ENCODE measurements at regions not wholly inside any gene's neighbourhood (a gene's known extent, or its start where the extent isn't known, plus 50 kb on each side); places are given as distances from the start of the nearest gene placed in this dataset.

GRCh38 chr9:38277601-38278200 is 114.8 kb upstream of the ALDH1B1 start:
- no peak for DNase-seq (ENCODE audit: low read depth)
- TF ChIP-seq CTCF (conservative IDR thresholded peaks at IDR 0.05; ENCODE audit: low read depth, low read length) = no peak
- H3K4me3 ChIP-seq (ENCODE audit: low read depth, low read length) = no peak overlapping the region

- DNase-seq (ENCODE audit: low read depth) = no peak
- no peak for TF ChIP-seq CTCF (conservative IDR thresholded peaks at IDR 0.05; ENCODE audit: low read depth, low read length)
- H3K4me3 ChIP-seq (ENCODE audit: low read depth, low read length) = no peak overlapping the region
Observed at GRCh38 chr9:38276771-38277439, 115.6 kb upstream of the ALDH1B1 start.

- no peak overlapping the region for H3K4me3 ChIP-seq (ENCODE audit: low read depth, low read length)
- no peak for DNase-seq (ENCODE audit: low read depth)
- no peak for TF ChIP-seq CTCF (conservative IDR thresholded peaks at IDR 0.05; ENCODE audit: low read depth, low read length)
Observed at GRCh38 chr9:38274800-38275199, 117.7 kb upstream of the ALDH1B1 start.

GRCh38 chr9:38272710-38273109 is 119.8 kb upstream of the ALDH1B1 start:
- DNase-seq (ENCODE audit: low read depth) = no peak
- H3K4me3 ChIP-seq (ENCODE audit: low read depth, low read length) = no peak overlapping the region
- no peak for TF ChIP-seq CTCF (conservative IDR thresholded peaks at IDR 0.05; ENCODE audit: low read depth, low read length)

- no peak overlapping the region for H3K4me3 ChIP-seq (ENCODE audit: low read depth, low read length)
- DNase-seq (ENCODE audit: low read depth) = no peak
- TF ChIP-seq CTCF (conservative IDR thresholded peaks at IDR 0.05; ENCODE audit: low read depth, low read length) = no peak
Observed at GRCh38 chr9:38271666-38272241, 120.7 kb upstream of the ALDH1B1 start.

- no peak for TF ChIP-seq CTCF (conservative IDR thresholded peaks at IDR 0.05; ENCODE audit: low read depth, low read length)
- no peak overlapping the region for H3K4me3 ChIP-seq (ENCODE audit: low read depth, low read length)
- DNase-seq (ENCODE audit: low read depth) = no peak
Observed at GRCh38 chr9:38269775-38270174, 122.7 kb upstream of the ALDH1B1 start.

Data from epithelial cell of proximal tubule (primary cell).